HepG2 (cell line): ENCODE measurements at regions not wholly inside any gene's neighbourhood (a gene's known extent, or its start where the extent isn't known, plus 50 kb on each side); places are given as distances from the start of the nearest gene placed in this dataset.

Experiments
- ATF2 ChIP-seq: sonication (generic); formaldehyde crosslinking; IDR thresholded peaks from 2 replicates; pipeline ENCODE4 v1.4.0; 2020; ENCODE audit warnings: missing genetic modification reagents
- CTCF ChIP-seq: sonication (generic); formaldehyde crosslinking; IDR thresholded peaks from 2 replicates; pipeline ENCODE4 v1.5.0; 2020; ENCODE audit warnings: mild to moderate bottlenecking, missing genetic modification reagents, moderate library complexity
- HDAC2 ChIP-seq: sonication (generic); formaldehyde crosslinking; IDR thresholded peaks from 2 replicates; pipeline ENCODE4 v1.4.0; 2020; ENCODE audit warnings: missing genetic modification reagents
- HDAC6 ChIP-seq: fragments of 200-600 bp; sonication (generic); IDR thresholded peaks from 2 replicates; pipeline ENCODE4 v1.7.0; 2017; ENCODE audit warnings: mild to moderate bottlenecking, antibody characterized with exemption, low read length, low read depth
- NR2F6 ChIP-seq, 2 experiments: IDR thresholded peaks; 2 replicates each; pipeline ENCODE4 v1.6.1; 2016; ENCODE audit warnings: antibody characterized with exemption in 1 of 2, mild to moderate bottlenecking in 1 of 2
- PCBP2 ChIP-seq: fragments of 200-400 bp; formaldehyde crosslinking; optimal IDR thresholded peaks from 2 replicates; pipeline ENCODE3; 2018; ENCODE audit warnings: low read length, low read depth; ENCODE audit not compliant: poor library complexity, severe bottlenecking
- POLR2A ChIP-seq, 2 experiments: IDR thresholded peaks; 2 replicates each; pipeline ENCODE4 v1.6.1; 2011; ENCODE audit warnings: low read depth in 2 of 2, low read length in 2 of 2, mild to moderate bottlenecking in 1 of 2, moderate library complexity in 1 of 2; ENCODE audit not compliant: insufficient read depth in 1 of 2
- SUZ12 ChIP-seq: fragments of 150-350 bp; IDR thresholded peaks from 2 replicates; pipeline ENCODE4 v1.6.1; 2014; ENCODE audit warnings: low read depth, low read length
- ZNF329 ChIP-seq: sonication (generic); formaldehyde crosslinking; IDR thresholded peaks from 2 replicates; pipeline ENCODE4 v1.9.0; 2021; ENCODE audit warnings: low read depth, mild to moderate bottlenecking, missing genetic modification reagents
- ZNF574 ChIP-seq: sonication (generic); formaldehyde crosslinking; IDR thresholded peaks from 2 replicates; pipeline ENCODE4 v1.4.0; 2020; ENCODE audit warnings: missing genetic modification reagents

- no peak for TF ChIP-seq POLR2A (IDR thresholded peaks at IDR 0.05; ENCODE audit: insufficient read depth in 1 of 2, low read depth in 2 of 2, low read length in 2 of 2)
- TF ChIP-seq ATF2: no peak
- no peak for TF ChIP-seq NR2F6 (IDR thresholded peaks at IDR 0.05)
- TF ChIP-seq NR2F6 (CRISPR knock-in tag; IDR thresholded peaks at IDR 0.05): no peak
- no peak for TF ChIP-seq HDAC6
- TF ChIP-seq HDAC2: no peak
- TF ChIP-seq ZNF574 (CRISPR knock-in tag): no peak
- TF ChIP-seq PCBP2: no peak
- no peak for TF ChIP-seq ZNF329
- TF ChIP-seq SUZ12: no peak
- TF ChIP-seq CTCF (CRISPR knock-in tag): no peak
These were observed 778.0 kb upstream of the AUTS2 start for GRCh38 chr7:68820321-68820720.
